ENCODE measurements at regions not wholly inside any gene's neighbourhood (a gene's known extent, or its start where the extent isn't known, plus 50 kb on each side); places are given as distances from the start of the nearest gene placed in this dataset.

GRCh38 chr12:16668198-16668597 lies 62.2 kb upstream of the LMO3 start:
- in situ Hi-C loops (cut with HindIII; ENCODE audit: low sequenced_read_pairs), result no loop called here
- TF ChIP-seq CTCF (IDR thresholded peaks at IDR 0.05; ENCODE audit: low read depth, low read length, missing control alignments), result no peak
- no peak for DNase-seq (ENCODE audit: low read depth)
- no peak overlapping the region for H3K4me3 ChIP-seq (ENCODE audit: low read depth, low read length)

- DNase-seq (ENCODE audit: low read depth), result no peak
- no peak overlapping the region for H3K4me3 ChIP-seq (ENCODE audit: low read depth, low read length)
- TF ChIP-seq CTCF (IDR thresholded peaks at IDR 0.05; ENCODE audit: low read depth, low read length, missing control alignments), result no peak
- in situ Hi-C loops (cut with HindIII; ENCODE audit: low sequenced_read_pairs), result no loop called here
These were observed 52.7 kb upstream of the LMO3 start for GRCh38 chr12:16658699-16659098.
